Activated CD4-positive, alpha-beta memory T cell treated with anti-CD3 and anti-CD28 coated beads, Interleukin-2, amount 10 ng/mL, durations not matched to agents 7 days and 5 days (primary cell): ENCODE measurements at regions not wholly inside any gene's neighbourhood (a gene's known extent, or its start where the extent isn't known, plus 50 kb on each side); places are given as distances from the start of the nearest gene placed in this dataset.

Experiments
- CTCF ChIA-PET: fragments of 350-600 bp; sonication (Branson Sonifier 250); formaldehyde crosslinking; loops from one replicate; lab custom pipeline; 2021; ENCODE audit warnings: antibody characterized with exemption, inconsistent platforms; lab: Charles Lee
- POLR2A ChIA-PET: fragments of 350-600 bp; sonication (Branson Sonifier 250); formaldehyde crosslinking; loops from one replicate; lab custom pipeline; 2021; ENCODE audit warnings: antibody characterized with exemption; lab: Charles Lee
- DNase-seq: peaks from one replicate; pipeline ENCODE4 v3.0.0-alpha.2; 2020
- H3K27ac Mint-ChIP-seq: one replicate; pipeline ENCODE4 v1.8.0; 2021; ENCODE audit warnings: mild to moderate bottlenecking, mixed read lengths
- H3K27me3 Mint-ChIP-seq: one replicate; pipeline ENCODE4 v1.8.0; 2021; ENCODE audit warnings: mixed read lengths
- H3K36me3 Mint-ChIP-seq: one replicate; pipeline ENCODE4 v1.8.0; 2021; ENCODE audit warnings: low read depth, mixed read lengths
- H3K4me1 Mint-ChIP-seq: one replicate; pipeline ENCODE4 v1.8.0; 2021; ENCODE audit warnings: mixed read lengths
- H3K4me3 Mint-ChIP-seq: one replicate; pipeline ENCODE4 v1.8.0; 2021; ENCODE audit warnings: mild to moderate bottlenecking, mixed read lengths
- H3K9me3 Mint-ChIP-seq: one replicate; pipeline ENCODE4 v1.8.0; 2021; ENCODE audit warnings: mixed read lengths

- H3K4me3 Mint-ChIP-seq = no peak overlapping the region
- POLR2A ChIA-PET = no interaction called here
- CTCF ChIA-PET = no interaction called here
- H3K27ac Mint-ChIP-seq = no peak overlapping the region
- no peaks in the 10 kb centered on the region for H3K36me3 Mint-ChIP-seq
- H3K9me3 Mint-ChIP-seq = no peaks in the 10 kb centered on the region
- H3K27me3 Mint-ChIP-seq = peaks cover 3% of the 10 kb centered on the region
- no peaks in the 10 kb centered on the region for H3K4me1 Mint-ChIP-seq
- DNase-seq = no peak
Observed at GRCh38 chr1:88126467-88126866, 557.6 kb upstream of the PKN2 start.

- CTCF ChIA-PET = no interaction called here
- POLR2A ChIA-PET = no interaction called here
- H3K27ac Mint-ChIP-seq = no peak overlapping the region
- H3K9me3 Mint-ChIP-seq = no peaks in the 10 kb centered on the region
- no peak overlapping the region for H3K4me3 Mint-ChIP-seq
- peaks cover 3% of the 10 kb centered on the region for H3K27me3 Mint-ChIP-seq
- H3K36me3 Mint-ChIP-seq = no peaks in the 10 kb centered on the region
- no peaks in the 10 kb centered on the region for H3K4me1 Mint-ChIP-seq
- no peak for DNase-seq
Observed at GRCh38 chr1:88133991-88134390, 550.1 kb upstream of the PKN2 start.

GRCh38 chr1:88134983-88135921 lies 548.8 kb upstream of the PKN2 start:
- no peak overlapping the region for H3K27ac Mint-ChIP-seq
- POLR2A ChIA-PET = no interaction called here
- CTCF ChIA-PET = no interaction called here
- DNase-seq = no peak
- H3K4me1 Mint-ChIP-seq = no peaks in the 10 kb centered on the region
- no peaks in the 10 kb centered on the region for H3K27me3 Mint-ChIP-seq
- H3K9me3 Mint-ChIP-seq = no peaks in the 10 kb centered on the region
- H3K4me3 Mint-ChIP-seq = no peak overlapping the region
- H3K36me3 Mint-ChIP-seq = no peaks in the 10 kb centered on the region

GRCh38 chr1:88139633-88140032 lies 544.4 kb upstream of the PKN2 start:
- ChIA-PET CTCF (no interaction called here), POLR2A (no interaction called here)
- H3K9me3 Mint-ChIP-seq = no peaks in the 10 kb centered on the region
- H3K4me1 Mint-ChIP-seq = no peaks in the 10 kb centered on the region
- peaks cover 8% of the 10 kb centered on the region for H3K27me3 Mint-ChIP-seq
- DNase-seq = no peak
- no peaks in the 10 kb centered on the region for H3K36me3 Mint-ChIP-seq
- no peak overlapping the region for H3K27ac Mint-ChIP-seq
- no peak overlapping the region for H3K4me3 Mint-ChIP-seq

GRCh38 chr1:88140325-88140724 lies 543.7 kb upstream of the PKN2 start:
- CTCF ChIA-PET = no interaction called here
- Mint-ChIP-seq H3K27me3 (peaks cover 12% of the 10 kb centered on the region), H3K4me3 (no peak overlapping the region), H3K36me3 (no peaks in the 10 kb centered on the region), H3K4me1 (no peaks in the 10 kb centered on the region), H3K27ac (no peak overlapping the region), H3K9me3 (no peaks in the 10 kb centered on the region)
- POLR2A ChIA-PET = no interaction called here
- DNase-seq = no peak

GRCh38 chr1:88141499-88142074 lies 542.5 kb upstream of the PKN2 start:
- Mint-ChIP-seq H3K27ac (no peak overlapping the region), H3K9me3 (no peaks in the 10 kb centered on the region), H3K27me3 (peaks cover 12% of the 10 kb centered on the region), H3K4me1 (no peaks in the 10 kb centered on the region), H3K4me3 (no peak overlapping the region), H3K36me3 (no peaks in the 10 kb centered on the region)
- ChIA-PET POLR2A (no interaction called here), CTCF (no interaction called here)
- DNase-seq = no peak

GRCh38 chr1:88145752-88146151 lies 538.3 kb upstream of the PKN2 start:
- H3K27me3 Mint-ChIP-seq = peaks cover 12% of the 10 kb centered on the region
- H3K9me3 Mint-ChIP-seq = no peaks in the 10 kb centered on the region
- POLR2A ChIA-PET = interaction anchor here (0.6 kb wide), 1 partner anchor 463 kb away, joined by 3 read pairs; no protein-coding TSS in a partner anchor
- CTCF ChIA-PET = interaction anchor here (1.3 kb wide), 1 partner anchor 35 kb away, joined by 4 read pairs; no protein-coding TSS in a partner anchor
- no peaks in the 10 kb centered on the region for H3K4me1 Mint-ChIP-seq
- no peaks in the 10 kb centered on the region for H3K36me3 Mint-ChIP-seq
- DNase-seq = no peak
- no peak overlapping the region for H3K27ac Mint-ChIP-seq
- no peak overlapping the region for H3K4me3 Mint-ChIP-seq

- H3K36me3 Mint-ChIP-seq = no peaks in the 10 kb centered on the region
- CTCF ChIA-PET = no interaction called here
- no peaks in the 10 kb centered on the region for H3K9me3 Mint-ChIP-seq
Observed at GRCh38 chr1:88149686-88150085, 534.4 kb upstream of the PKN2 start.

GRCh38 chr1:88150330-88150729 lies 533.7 kb upstream of the PKN2 start:
- DNase-seq = no peak
- H3K9me3 Mint-ChIP-seq = no peaks in the 10 kb centered on the region
- no peaks in the 10 kb centered on the region for H3K36me3 Mint-ChIP-seq
- no peak overlapping the region for H3K27ac Mint-ChIP-seq
- ChIA-PET POLR2A (no interaction called here), CTCF (no interaction called here)
- H3K4me3 Mint-ChIP-seq = no peak overlapping the region
- H3K4me1 Mint-ChIP-seq = no peaks in the 10 kb centered on the region
- H3K27me3 Mint-ChIP-seq = no peaks in the 10 kb centered on the region

More at GRCh38 chr1:88149686-88150085, 534.4 kb upstream of the PKN2 start:
- POLR2A ChIA-PET = no interaction called here
- Mint-ChIP-seq H3K27ac (no peak overlapping the region), H3K4me1 (no peaks in the 10 kb centered on the region), H3K4me3 (no peak overlapping the region), H3K27me3 (peaks cover 4% of the 10 kb centered on the region)
- no peak for DNase-seq

GRCh38 chr1:88163187-88163586 lies 520.9 kb upstream of the PKN2 start:
- Mint-ChIP-seq H3K27ac (no peak overlapping the region), H3K27me3 (peaks cover 2% of the 10 kb centered on the region), H3K4me1 (no peaks in the 10 kb centered on the region), H3K4me3 (no peak overlapping the region), H3K36me3 (no peaks in the 10 kb centered on the region), H3K9me3 (no peaks in the 10 kb centered on the region)
- CTCF ChIA-PET = interaction anchor here (1.0 kb wide), 1 partner anchor 17 kb away, joined by 3 read pairs; no protein-coding TSS in a partner anchor
- no peak for DNase-seq
- POLR2A ChIA-PET = no interaction called here

- ChIA-PET CTCF (no interaction called here), POLR2A (no interaction called here)
- Mint-ChIP-seq H3K4me3 (no peak overlapping the region), H3K27me3 (peaks cover 4% of the 10 kb centered on the region), H3K4me1 (no peaks in the 10 kb centered on the region), H3K9me3 (no peaks in the 10 kb centered on the region), H3K36me3 (no peaks in the 10 kb centered on the region), H3K27ac (no peak overlapping the region)
- DNase-seq = no peak
Observed at GRCh38 chr1:88168126-88168525, 515.9 kb upstream of the PKN2 start.

- H3K36me3 Mint-ChIP-seq = no peaks in the 10 kb centered on the region
- CTCF ChIA-PET = no interaction called here
- H3K27me3 Mint-ChIP-seq = peaks cover 4% of the 10 kb centered on the region
- H3K9me3 Mint-ChIP-seq = no peaks in the 10 kb centered on the region
- H3K27ac Mint-ChIP-seq = no peak overlapping the region
- no peak overlapping the region for H3K4me3 Mint-ChIP-seq
- POLR2A ChIA-PET = no interaction called here
- no peaks in the 10 kb centered on the region for H3K4me1 Mint-ChIP-seq
- no peak for DNase-seq
Observed at GRCh38 chr1:88169139-88169538, 514.9 kb upstream of the PKN2 start.

- POLR2A ChIA-PET = no interaction called here
- Mint-ChIP-seq H3K9me3 (no peaks in the 10 kb centered on the region), H3K4me3 (no peak overlapping the region), H3K36me3 (no peaks in the 10 kb centered on the region), H3K4me1 (no peaks in the 10 kb centered on the region), H3K27me3 (peaks cover 4% of the 10 kb centered on the region), H3K27ac (no peak overlapping the region)
- DNase-seq = no peak
- CTCF ChIA-PET = no interaction called here
Observed at GRCh38 chr1:88169939-88170338, 514.1 kb upstream of the PKN2 start.
